Hepatocyte (in vitro differentiated cells): ENCODE measurements at regions not wholly inside any gene's neighbourhood (a gene's known extent, or its start where the extent isn't known, plus 50 kb on each side); places are given as distances from the start of the nearest gene placed in this dataset.

Experiments
- DNase-seq: peaks from one replicate; pipeline ENCODE4 v3.0.0-alpha.2; 2016; ENCODE audit warnings: low spot score
- H2AFZ ChIP-seq: fragments of 200-600 bp; sonication (generic); 2 replicates; pipeline ENCODE4 v1.6.0; 2016; ENCODE audit warnings: antibody characterized with exemption, mild to moderate bottlenecking
- H3K27ac ChIP-seq: fragments of 200-600 bp; sonication (generic); 2 replicates; pipeline ENCODE4 v1.5.1; 2016; ENCODE audit warnings: mild to moderate bottlenecking
- H3K27me3 ChIP-seq: fragments of 200-600 bp; sonication (generic); 2 replicates; pipeline ENCODE4 v1.6.1; 2016
- H3K36me3 ChIP-seq: fragments of 200-600 bp; sonication (generic); replicated peaks from 2 replicates; pipeline ENCODE4 v1.5.1; 2016; ENCODE audit warnings: low read depth; ENCODE audit not compliant: insufficient read depth
- H3K4me1 ChIP-seq: fragments of 200-600 bp; sonication (generic); 2 replicates; pipeline ENCODE4 v1.5.1; 2016; ENCODE audit warnings: mild to moderate bottlenecking, moderate library complexity; ENCODE audit not compliant: insufficient read depth
- H3K4me2 ChIP-seq: fragments of 200-600 bp; sonication (generic); 2 replicates; pipeline ENCODE4 v1.6.0; 2016
- H3K4me3 ChIP-seq: fragments of 200-600 bp; sonication (generic); 2 replicates; pipeline ENCODE4 v1.5.1; 2016; ENCODE audit warnings: mild to moderate bottlenecking
- H3K79me2 ChIP-seq: fragments of 200-600 bp; sonication (generic); 2 replicates; pipeline ENCODE4 v1.6.0; 2017; ENCODE audit warnings: mild to moderate bottlenecking
- H3K9me2 ChIP-seq: fragments of 200-600 bp; sonication (generic); replicated peaks from 2 replicates; pipeline ENCODE4 v1.6.0; 2017; ENCODE audit warnings: mild to moderate bottlenecking; ENCODE audit not compliant: insufficient read depth
- H3K9me3 ChIP-seq: fragments of 200-600 bp; sonication (generic); 2 replicates; pipeline ENCODE4 v1.5.1; 2016; ENCODE audit warnings: low read depth, mild to moderate bottlenecking
- H4K20me1 ChIP-seq: fragments of 200-600 bp; sonication (generic); 2 replicates; pipeline ENCODE4 v1.6.0; 2016; ENCODE audit warnings: mild to moderate bottlenecking; ENCODE audit not compliant: insufficient read depth, poor library complexity, severe bottlenecking
- EZH2 ChIP-seq: fragments of 200-600 bp; sonication (generic); IDR thresholded peaks from 2 replicates; pipeline ENCODE4 v1.6.1; 2016; ENCODE audit warnings: antibody characterized with exemption, mild to moderate bottlenecking, borderline replicate concordance
- EZH2phosphoT487 ChIP-seq: fragments of 200-600 bp; sonication (generic); IDR thresholded peaks from one replicate; pipeline ENCODE4 v1.6.1; 2018; ENCODE audit warnings: antibody characterized with exemption, mild to moderate bottlenecking, low read depth, moderate library complexity; ENCODE audit not compliant: unreplicated experiment, severe bottlenecking
- WGBS: methylation state at CpG from one replicate; pipeline ENCODE4 v1.1.6; 2016; ENCODE audit warnings: low lambda C conversion rate; ENCODE audit errors: missing lambda C conversion rate; 5-methylcytosine and 5-hydroxymethylcytosine counted together
- TF ChIP-seq, protein P1 (sequence below): fragments of 200-600 bp; sonication (generic); IDR thresholded peaks from 2 replicates; pipeline ENCODE4 v1.5.1; 2016; ENCODE audit warnings: antibody characterized with exemption, mild to moderate bottlenecking; ENCODE audit not compliant: poor library complexity

DNA sequence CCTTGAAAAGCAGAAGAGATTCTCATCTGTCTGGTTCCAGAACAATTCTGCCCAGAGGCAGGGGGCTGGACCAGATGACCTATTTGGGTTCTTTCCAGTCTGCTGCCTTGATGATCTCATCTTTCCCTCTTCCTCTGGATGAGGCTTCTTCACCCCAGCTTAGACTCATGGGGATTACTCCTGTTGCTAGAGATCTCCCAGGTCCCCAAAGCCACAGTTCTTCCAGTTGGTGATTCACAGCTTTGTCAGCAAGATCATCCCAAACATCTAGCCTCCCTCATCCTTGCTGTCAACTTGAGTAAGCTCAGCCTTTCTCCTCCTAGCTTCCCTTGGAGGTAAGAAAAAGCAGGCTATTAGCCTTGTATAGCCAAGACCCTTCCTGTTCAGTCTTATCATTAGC, 64.2 kb upstream of the PJA1 start:
- H4K20me1 ChIP-seq: no peaks in the 10 kb centered on the region
- no peak for TF ChIP-seq EZH2phosphoT487
- TF ChIP-seq, protein P1, sequence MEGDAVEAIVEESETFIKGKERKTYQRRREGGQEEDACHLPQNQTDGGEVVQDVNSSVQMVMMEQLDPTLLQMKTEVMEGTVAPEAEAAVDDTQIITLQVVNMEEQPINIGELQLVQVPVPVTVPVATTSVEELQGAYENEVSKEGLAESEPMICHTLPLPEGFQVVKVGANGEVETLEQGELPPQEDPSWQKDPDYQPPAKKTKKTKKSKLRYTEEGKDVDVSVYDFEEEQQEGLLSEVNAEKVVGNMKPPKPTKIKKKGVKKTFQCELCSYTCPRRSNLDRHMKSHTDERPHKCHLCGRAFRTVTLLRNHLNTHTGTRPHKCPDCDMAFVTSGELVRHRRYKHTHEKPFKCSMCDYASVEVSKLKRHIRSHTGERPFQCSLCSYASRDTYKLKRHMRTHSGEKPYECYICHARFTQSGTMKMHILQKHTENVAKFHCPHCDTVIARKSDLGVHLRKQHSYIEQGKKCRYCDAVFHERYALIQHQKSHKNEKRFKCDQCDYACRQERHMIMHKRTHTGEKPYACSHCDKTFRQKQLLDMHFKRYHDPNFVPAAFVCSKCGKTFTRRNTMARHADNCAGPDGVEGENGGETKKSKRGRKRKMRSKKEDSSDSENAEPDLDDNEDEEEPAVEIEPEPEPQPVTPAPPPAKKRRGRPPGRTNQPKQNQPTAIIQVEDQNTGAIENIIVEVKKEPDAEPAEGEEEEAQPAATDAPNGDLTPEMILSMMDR: no peak
- TF ChIP-seq EZH2: no peak
- H2AFZ ChIP-seq: no peak overlapping the region
- no peaks in the 10 kb centered on the region for H3K4me1 ChIP-seq
- no peak overlapping the region for H3K27ac ChIP-seq
- H3K9me3 ChIP-seq: no peaks in the 10 kb centered on the region
- no peaks in the 10 kb centered on the region for H3K79me2 ChIP-seq
- DNase-seq: no peak
- no peak overlapping the region for H3K4me3 ChIP-seq
- no peaks in the 10 kb centered on the region for H3K27me3 ChIP-seq
- H3K4me2 ChIP-seq: no peak overlapping the region
- no peaks in the 10 kb centered on the region for H3K9me2 ChIP-seq
- no peaks in the 10 kb centered on the region for H3K36me3 ChIP-seq

DNA sequence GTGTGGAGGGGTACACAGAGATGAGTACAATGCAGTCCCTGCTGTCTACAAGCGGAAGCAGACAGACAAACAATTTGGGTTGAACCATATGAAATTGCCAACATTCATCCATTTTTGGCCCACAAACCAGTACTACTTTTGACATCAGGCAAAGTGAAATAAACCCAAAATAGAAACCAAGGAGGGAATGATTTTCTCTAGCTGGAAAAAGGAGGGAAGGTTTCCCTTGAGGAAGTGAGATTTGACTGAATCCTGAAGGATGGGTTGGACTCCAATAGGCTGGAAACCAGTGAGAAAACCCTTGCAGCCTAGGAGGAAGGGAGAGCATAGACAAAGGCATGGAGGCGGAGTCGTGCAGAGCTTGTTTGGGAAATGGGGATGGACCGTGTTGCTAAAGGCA, 63.5 kb upstream of the PJA1 start:
- Histone ChIP-seq H4K20me1 (no peaks in the 10 kb centered on the region), H3K4me3 (no peak overlapping the region), H3K36me3 (no peaks in the 10 kb centered on the region), H3K4me2 (no peak overlapping the region), H3K79me2 (no peaks in the 10 kb centered on the region), H2AFZ (no peak overlapping the region), H3K9me3 (no peaks in the 10 kb centered on the region), H3K9me2 (no peaks in the 10 kb centered on the region), H3K4me1 (no peaks in the 10 kb centered on the region), H3K27ac (no peak overlapping the region), H3K27me3 (no peaks in the 10 kb centered on the region)
- no peak for DNase-seq
- 79% methylated on average over 4 of the region's 4 CpGs for WGBS
- TF ChIP-seq EZH2 (no peak), EZH2phosphoT487 (no peak)
- TF ChIP-seq, protein P1: no peak

DNA sequence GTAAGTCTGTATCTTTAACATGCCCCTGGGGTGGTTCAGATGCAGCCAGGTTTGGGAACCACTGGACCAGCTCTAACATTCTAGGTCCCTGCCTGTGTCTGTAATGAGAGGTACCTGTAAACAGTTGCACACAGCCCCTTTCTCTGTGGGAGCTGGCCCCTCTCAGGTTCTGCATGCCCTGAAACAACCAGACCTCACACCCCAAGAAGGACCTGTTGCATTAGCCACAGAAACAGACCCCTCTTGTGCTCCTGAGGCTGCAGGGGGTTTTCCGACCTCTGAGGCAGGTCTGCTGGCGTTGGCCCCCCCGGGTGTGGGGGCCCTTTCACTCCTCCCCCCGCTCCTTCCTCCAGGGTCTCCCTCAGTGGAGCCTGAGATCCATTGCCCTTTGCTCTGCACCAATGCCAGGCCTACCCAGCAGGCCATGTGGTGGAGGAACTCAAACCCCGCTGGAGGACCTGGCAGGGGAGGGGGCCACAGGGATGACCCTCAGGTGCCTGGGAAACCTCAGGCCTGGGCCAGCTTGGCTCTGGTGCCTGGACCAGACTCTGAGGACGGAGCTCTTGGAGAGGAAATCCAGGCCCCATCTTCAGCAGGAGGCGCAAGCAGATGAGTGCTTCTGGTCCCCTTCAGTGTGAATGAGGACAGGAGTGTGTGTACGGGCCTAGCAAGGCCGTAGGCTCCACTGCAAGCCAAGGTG, 61.4 kb upstream of the PJA1 start:
- H3K9me3 ChIP-seq: no peaks in the 10 kb centered on the region
- no peak for DNase-seq
- no peaks in the 10 kb centered on the region for H4K20me1 ChIP-seq
- TF ChIP-seq, protein P1: no peak
- TF ChIP-seq EZH2phosphoT487: no peak
- TF ChIP-seq EZH2: no peak
- H3K4me2 ChIP-seq: no peak overlapping the region
- no peak overlapping the region for H2AFZ ChIP-seq
- 67% methylated on average over 9 of the region's 9 CpGs for WGBS
- no peaks in the 10 kb centered on the region for H3K27me3 ChIP-seq
- H3K4me1 ChIP-seq: peaks cover 4% of the 10 kb centered on the region
- no peak overlapping the region for H3K27ac ChIP-seq
- no peak overlapping the region for H3K4me3 ChIP-seq
- no peaks in the 10 kb centered on the region for H3K36me3 ChIP-seq
- H3K9me2 ChIP-seq: no peaks in the 10 kb centered on the region
- H3K79me2 ChIP-seq: no peaks in the 10 kb centered on the region
